Cerebellar nuclear complex (tissue), 1 donor: ENCODE measurements at regions not wholly inside any gene's neighbourhood (a gene's known extent, or its start where the extent isn't known, plus 50 kb on each side); places are given as distances from the start of the nearest gene placed in this dataset.
"Not testable (repeated sequence)": the region's sequence is repeated elsewhere in the genome, so short reads cannot be mapped to it uniquely, and the experiment has no call there.

Experiments
- DNase-seq, 2 experiments: peaks; one replicate each; lab custom pipeline; 2025; lab: John Stamatoyannopoulos, UW

- no peak for DNase-seq
These were observed 195.5 kb downstream of the ETV1 start for GRCh38 chr7:13793926-13794325.

GRCh38 chr7:13794581-13794980, 194.9 kb downstream of the ETV1 start:
- no peak for DNase-seq

- DNase-seq, result no peak
These were observed 191.9 kb downstream of the ETV1 start for GRCh38 chr7:13797545-13797944.

- DNase-seq, result peak; percentile 35 to 69
These were observed 188.6 kb downstream of the ETV1 start for GRCh38 chr7:13800694-13801448.

GRCh38 chr7:13801669-13802068, 187.8 kb downstream of the ETV1 start:
- no peak for DNase-seq

GRCh38 chr7:13802651-13803050, 186.8 kb downstream of the ETV1 start:
- DNase-seq, result peak; percentile 15 to 24

- no peak for DNase-seq
These were observed 186.3 kb downstream of the ETV1 start for GRCh38 chr7:13803134-13803533.

DNA sequence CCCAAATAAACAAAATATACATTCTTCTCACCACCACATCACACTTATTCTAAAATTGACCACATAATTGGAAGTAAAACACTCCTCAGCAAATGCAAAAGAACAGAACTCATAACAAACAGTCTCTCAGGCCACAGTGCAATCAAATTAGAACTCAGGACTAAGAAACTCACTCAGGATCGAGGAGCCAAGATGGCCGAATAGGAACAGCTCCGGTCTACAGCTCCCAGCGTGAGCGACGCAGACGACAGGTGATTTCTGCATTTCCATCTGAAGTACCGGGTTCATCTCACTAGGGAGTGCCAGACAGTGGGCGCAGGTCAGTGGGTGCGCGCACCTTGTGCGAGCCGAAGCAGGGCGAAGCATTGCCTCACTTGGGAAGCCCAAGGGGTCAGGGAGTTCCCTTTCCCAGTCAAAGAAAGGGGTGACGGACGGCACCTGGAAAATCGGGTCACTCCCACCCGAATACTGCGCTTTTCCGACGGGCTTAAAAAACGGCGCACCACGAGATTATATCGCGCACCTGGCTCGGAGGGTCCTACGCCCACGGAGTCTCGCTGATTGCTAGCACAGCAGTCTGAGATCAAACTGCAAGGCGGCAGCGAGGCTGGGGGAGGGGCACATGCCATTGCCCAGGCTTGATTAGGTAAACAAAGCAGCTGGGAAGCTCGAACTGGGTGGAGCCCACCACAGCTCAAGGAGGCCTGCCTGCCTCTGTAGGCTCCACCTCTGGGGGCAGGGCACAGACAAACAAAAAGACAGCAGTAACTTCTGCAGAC, 183.2 kb downstream of the ETV1 start:
- DNase-seq, result not testable (repeated sequence)

DNA sequence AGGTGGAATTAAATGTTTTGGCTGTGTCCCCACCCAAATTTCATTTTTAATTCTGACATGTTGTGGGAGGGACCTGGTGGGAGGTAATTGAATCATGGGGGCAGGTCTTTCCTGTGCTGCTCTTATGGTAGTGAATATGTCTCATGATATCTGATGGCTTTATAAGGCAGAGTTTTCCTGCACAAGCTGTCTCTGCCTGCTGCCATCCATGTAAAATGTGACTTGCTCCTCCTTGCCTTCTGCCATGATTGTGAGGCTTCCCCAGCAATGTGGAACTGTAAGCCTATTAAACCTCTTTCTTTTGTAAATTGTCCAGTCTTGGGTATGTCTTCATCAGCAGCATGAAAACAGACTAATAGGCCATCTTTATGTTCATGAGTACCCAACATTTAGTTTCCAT, 172.2 kb downstream of the ETV1 start:
- DNase-seq, result not testable (repeated sequence)

DNA sequence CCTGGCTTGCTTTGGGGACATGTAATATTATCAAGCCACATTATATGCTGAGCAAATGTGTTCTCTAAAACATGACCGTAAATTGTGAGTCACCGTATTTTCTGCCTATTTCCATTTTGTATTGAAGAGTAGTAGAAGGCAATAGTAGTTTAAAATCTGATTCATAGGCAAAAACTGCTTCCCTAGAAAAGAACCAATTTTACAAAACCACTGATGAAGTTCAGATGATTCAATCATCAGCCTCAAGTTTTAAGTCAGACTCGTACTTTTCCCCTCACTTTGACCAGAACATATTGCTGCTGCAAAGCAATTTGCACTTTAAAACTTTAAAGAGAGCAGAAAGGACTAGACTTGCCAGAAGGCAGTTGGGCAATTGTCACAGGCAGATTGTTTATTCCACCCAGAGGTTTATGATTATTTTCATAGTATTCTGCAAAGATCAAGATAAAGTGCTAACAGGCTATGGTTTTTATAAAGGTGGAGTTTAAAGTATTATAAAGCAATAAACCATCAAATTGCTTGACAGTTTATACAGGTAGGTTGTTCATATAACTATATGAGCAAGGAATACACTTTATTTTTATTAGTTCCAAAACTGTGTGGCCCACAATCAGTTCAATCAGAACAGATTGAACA, 168.2 kb downstream of the ETV1 start:
- no peak for DNase-seq

DNA sequence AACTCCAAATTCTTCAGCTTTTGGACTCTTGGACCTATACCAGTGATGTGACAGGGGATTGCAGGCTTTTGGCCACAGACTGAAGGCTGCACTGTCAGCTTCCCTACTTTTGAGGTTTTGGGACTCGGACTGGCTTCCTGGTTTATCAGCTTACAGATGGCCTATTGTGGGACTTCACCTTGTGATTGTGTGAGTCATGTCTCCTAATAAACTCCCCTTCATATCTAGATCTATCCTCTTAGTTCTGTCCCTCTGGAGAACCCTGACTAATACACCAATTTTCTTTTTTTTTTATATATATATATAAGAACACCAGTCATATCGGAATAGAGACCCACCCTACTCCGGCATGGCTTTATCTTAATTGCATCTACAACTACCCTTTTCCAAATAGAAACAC, 166.8 kb downstream of the ETV1 start:
- no peak for DNase-seq

GRCh38 chr7:13826752-13827151, 162.7 kb downstream of the ETV1 start:
- DNase-seq, result no peak

- DNase-seq, result no peak
These were observed 161.8 kb downstream of the ETV1 start for GRCh38 chr7:13827716-13828115.

- DNase-seq, result no peak
These were observed 160.2 kb downstream of the ETV1 start for GRCh38 chr7:13829231-13829630.

DNA sequence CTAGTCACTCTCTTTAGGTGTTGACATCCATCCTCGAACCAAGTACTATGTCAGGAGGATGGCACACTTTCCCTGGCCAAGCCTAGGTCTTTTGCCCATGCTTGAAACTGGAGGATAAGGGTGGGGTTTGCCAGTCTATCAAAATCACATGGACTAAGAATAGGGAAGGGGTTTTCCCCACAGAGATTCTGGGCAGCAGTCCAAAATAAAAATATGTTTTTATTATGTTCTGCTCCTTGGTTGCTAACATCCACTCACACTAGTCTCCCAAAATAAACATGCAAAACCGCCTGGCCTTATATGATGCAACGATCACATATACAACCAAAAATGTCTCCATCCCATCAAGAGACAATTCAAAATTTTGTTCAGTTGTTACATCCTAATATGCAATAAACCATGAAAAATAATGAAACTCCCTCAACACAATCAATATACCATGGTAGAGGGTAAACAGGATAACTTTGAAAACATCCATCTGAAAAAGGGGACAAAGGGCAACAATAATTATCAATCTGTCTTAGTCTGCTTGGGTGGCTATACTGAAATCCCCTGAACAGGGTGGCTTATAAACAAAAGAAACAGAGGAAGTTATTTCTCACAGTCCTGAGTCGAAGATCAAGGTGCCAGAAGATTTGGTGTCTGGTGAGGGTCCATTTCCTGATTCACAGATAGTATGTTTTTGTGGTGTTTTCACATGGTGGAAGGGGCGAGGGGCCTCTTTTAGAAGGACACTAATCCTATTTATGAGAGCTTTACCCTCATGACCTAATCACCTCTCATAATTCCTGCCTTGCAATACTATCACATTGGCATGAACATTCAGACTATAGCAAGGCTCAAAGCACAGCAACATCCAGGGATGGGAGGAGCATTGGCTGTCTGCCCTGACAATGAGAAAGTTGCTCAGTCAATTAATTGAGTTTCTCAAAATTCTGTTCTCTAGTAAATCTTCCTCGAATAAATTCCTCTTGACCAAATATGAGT, 159.3 kb downstream of the ETV1 start:
- no peak for DNase-seq

DNA sequence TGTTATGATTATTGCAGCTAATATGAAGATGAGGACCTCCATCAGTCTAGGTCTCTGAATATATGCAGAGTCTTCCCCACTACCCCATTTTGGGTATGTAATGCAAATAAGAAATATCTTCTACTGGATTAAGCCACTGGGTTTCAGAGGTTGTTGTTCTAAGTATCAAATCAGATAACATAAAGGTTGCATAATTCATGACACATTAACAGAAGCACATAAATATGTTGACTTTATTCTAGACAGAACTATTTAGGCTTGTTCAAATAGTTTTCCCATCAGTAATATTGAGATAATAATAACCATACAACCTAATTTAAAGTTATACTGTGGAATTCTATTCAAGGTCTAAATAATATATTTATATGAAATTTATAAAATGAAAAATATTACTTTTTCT, 157.1 kb downstream of the ETV1 start:
- no peak for DNase-seq

- DNase-seq, result no peak
These were observed 155.1 kb downstream of the ETV1 start for GRCh38 chr7:13834328-13834761.

- DNase-seq, result no peak
These were observed 154.0 kb downstream of the ETV1 start for GRCh38 chr7:13835442-13835841.

DNA sequence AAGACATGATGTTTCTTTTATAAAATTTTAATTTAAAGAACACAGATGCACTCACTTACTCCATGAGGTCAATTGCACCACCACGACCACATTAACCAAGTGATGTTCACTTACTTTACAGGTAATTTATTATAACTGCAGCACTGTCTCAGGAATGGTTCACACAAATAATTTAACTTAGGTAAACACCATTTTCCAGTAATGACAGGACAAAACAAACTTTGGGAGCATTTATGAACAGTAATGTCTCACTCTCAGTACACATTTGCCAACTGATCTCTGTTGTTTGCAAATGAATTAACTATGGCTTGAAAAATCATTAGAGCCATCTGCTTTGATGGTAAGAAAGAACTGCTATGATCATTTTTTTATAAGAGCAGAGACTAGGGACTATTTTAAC, 150.4 kb downstream of the ETV1 start:
- no peak for DNase-seq
